SU-DHL-6 (cell line): ENCODE measurements at regions not wholly inside any gene's neighbourhood (a gene's known extent, or its start where the extent isn't known, plus 50 kb on each side); places are given as distances from the start of the nearest gene placed in this dataset.

Experiments used
- H2AFZ ChIP-seq: fragments of 200-600 bp; sonication (generic); 2 replicates; pipeline ENCODE4 v1.6.1; 2014; ENCODE audit warnings: low read depth, mild to moderate bottlenecking, moderate library complexity, mixed read lengths, antibody characterized with exemption, low read length; ENCODE audit not compliant: severe bottlenecking
- H3F3A ChIP-seq: fragments of 200-600 bp; shearing (Covaris generic); 2 replicates; pipeline ENCODE4 v1.6.0; 2016; ENCODE audit warnings: antibody characterized with exemption, mild to moderate bottlenecking; ENCODE audit not compliant: insufficient read depth
- H3K27ac ChIP-seq: fragments of 200-600 bp; sonication (generic); 2 replicates; pipeline ENCODE4 v1.5.1; 2016; ENCODE audit warnings: low read depth, mild to moderate bottlenecking, low read length, moderate library complexity, mixed read lengths
- H3K27me3 ChIP-seq: fragments of 200-600 bp; sonication (generic), shearing (Covaris generic); 2 replicates; pipeline ENCODE4 v1.6.0; 2014; ENCODE audit warnings: mild to moderate bottlenecking, low read length
- H3K36me3 ChIP-seq: fragments of 200-600 bp; sonication (generic); 2 replicates; pipeline ENCODE4 v1.6.1; 2014; ENCODE audit warnings: mild to moderate bottlenecking, low read length, mixed read lengths
- H3K4me2 ChIP-seq: fragments of 300-600, 200-600 bp; shearing (Covaris generic), sonication (generic); 2 replicates; pipeline ENCODE4 v1.6.0; 2014; ENCODE audit warnings: low read length, low read depth, mild to moderate bottlenecking; ENCODE audit not compliant: poor library complexity, severe bottlenecking
- H3K4me3 ChIP-seq: fragments of 200-600 bp; sonication (generic); 2 replicates; pipeline ENCODE4 v1.5.1; 2014; ENCODE audit warnings: antibody characterized with exemption, low read length, mild to moderate bottlenecking, mixed read lengths; ENCODE audit not compliant: insufficient read depth, poor library complexity, severe bottlenecking
- H3K79me2 ChIP-seq: fragments of 200-600 bp; sonication (generic); 2 replicates; pipeline ENCODE4 v1.6.1; 2014; ENCODE audit warnings: mild to moderate bottlenecking, low read length, moderate library complexity; ENCODE audit not compliant: insufficient read depth
- H3K9ac ChIP-seq: fragments of 200-600 bp; sonication (generic); 2 replicates; pipeline ENCODE4 v1.7.0; 2014; ENCODE audit warnings: mild to moderate bottlenecking, low read length
- H3K9me2 ChIP-seq: fragments of 200-600 bp; sonication (generic); replicated peaks from 2 replicates; pipeline ENCODE4 v1.6.1; 2014; ENCODE audit warnings: low read length; ENCODE audit not compliant: insufficient read depth
- H3K9me3 ChIP-seq: fragments of 200-600 bp; sonication (generic); 2 replicates; pipeline ENCODE4 v1.6.1; 2014; ENCODE audit warnings: low read length, mixed read lengths; ENCODE audit not compliant: insufficient read depth
- H4K20me1 ChIP-seq: fragments of 200-600 bp; sonication (generic); 2 replicates; pipeline ENCODE4 v1.6.1; 2014; ENCODE audit warnings: low read depth, mild to moderate bottlenecking, antibody characterized with exemption, low read length, moderate library complexity, mixed read lengths
- CTCF ChIP-seq: fragments of 200-600 bp; sonication (generic); IDR thresholded peaks from one replicate; pipeline ENCODE4 v1.5.1; 2017; ENCODE audit warnings: antibody characterized with exemption, mild to moderate bottlenecking, low read length, moderate library complexity; ENCODE audit not compliant: insufficient read depth, poor library complexity, severe bottlenecking
- EZH2phosphoT487 ChIP-seq: fragments of 200-600 bp; sonication (generic), shearing (Covaris generic); conservative IDR thresholded peaks from 2 replicates; pipeline ENCODE4 v1.6.1; 2018; ENCODE audit warnings: mild to moderate bottlenecking, antibody characterized with exemption, low read length, moderate library complexity, mixed read lengths

GRCh38 chr4:138320831-138321230, 78.7 kb upstream of the SLC7A11 start:
- Histone ChIP-seq H3F3A (no peaks in the 10 kb centered on the region), H3K27me3 (no peaks in the 10 kb centered on the region), H3K9me3 (no peaks in the 10 kb centered on the region), H4K20me1 (no peaks in the 10 kb centered on the region), H3K36me3 (no peaks in the 10 kb centered on the region), H3K4me2 (no peak overlapping the region), H3K27ac (no peak overlapping the region), H2AFZ (no peak overlapping the region), H3K4me3 (no peak overlapping the region), H3K9ac (no peak overlapping the region), H3K79me2 (no peaks in the 10 kb centered on the region), H3K9me2 (no peaks in the 10 kb centered on the region)
- TF ChIP-seq EZH2phosphoT487 (no peak), CTCF (no peak)

GRCh38 chr4:138320030-138320429, 77.9 kb upstream of the SLC7A11 start:
- H3K9ac ChIP-seq: no peak overlapping the region
- H3K27me3 ChIP-seq: no peaks in the 10 kb centered on the region
- no peak overlapping the region for H3K4me2 ChIP-seq
- H3K79me2 ChIP-seq: no peaks in the 10 kb centered on the region
- no peaks in the 10 kb centered on the region for H3F3A ChIP-seq
- H2AFZ ChIP-seq: no peak overlapping the region
- no peaks in the 10 kb centered on the region for H3K9me2 ChIP-seq
- no peaks in the 10 kb centered on the region for H4K20me1 ChIP-seq
- H3K4me3 ChIP-seq: no peak overlapping the region
- no peak for TF ChIP-seq EZH2phosphoT487
- TF ChIP-seq CTCF: no peak
- H3K36me3 ChIP-seq: no peaks in the 10 kb centered on the region
- no peak overlapping the region for H3K27ac ChIP-seq
- no peaks in the 10 kb centered on the region for H3K9me3 ChIP-seq

GRCh38 chr4:138317175-138317748, 75.1 kb upstream of the SLC7A11 start:
- H2AFZ ChIP-seq: no peak overlapping the region
- H3K4me3 ChIP-seq: no peak overlapping the region
- no peak overlapping the region for H3K9ac ChIP-seq
- H3K4me2 ChIP-seq: no peak overlapping the region
- H3K27ac ChIP-seq: no peak overlapping the region
- no peaks in the 10 kb centered on the region for H3K27me3 ChIP-seq
- no peaks in the 10 kb centered on the region for H3F3A ChIP-seq
- no peaks in the 10 kb centered on the region for H3K79me2 ChIP-seq
- H4K20me1 ChIP-seq: no peaks in the 10 kb centered on the region
- no peak for TF ChIP-seq EZH2phosphoT487
- H3K9me3 ChIP-seq: no peaks in the 10 kb centered on the region
- H3K9me2 ChIP-seq: no peaks in the 10 kb centered on the region
- H3K36me3 ChIP-seq: no peaks in the 10 kb centered on the region

- Histone ChIP-seq H2AFZ (no peak overlapping the region), H3K79me2 (no peaks in the 10 kb centered on the region), H3F3A (no peaks in the 10 kb centered on the region), H3K4me3 (no peak overlapping the region), H3K9me3 (no peaks in the 10 kb centered on the region), H3K27me3 (no peaks in the 10 kb centered on the region), H3K27ac (no peak overlapping the region), H4K20me1 (no peaks in the 10 kb centered on the region), H3K9me2 (no peaks in the 10 kb centered on the region), H3K4me2 (no peak overlapping the region), H3K36me3 (no peaks in the 10 kb centered on the region), H3K9ac (no peak overlapping the region)
- TF ChIP-seq CTCF (no peak), EZH2phosphoT487 (no peak)
Observed at GRCh38 chr4:138312536-138312911, 70.4 kb upstream of the SLC7A11 start.
